ENCODE measurements at regions not wholly inside any gene's neighbourhood (a gene's known extent, or its start where the extent isn't known, plus 50 kb on each side); places are given as distances from the start of the nearest gene placed in this dataset.
A peak's percentile ranks its signal among the peaks of the same experiment; 100 is the strongest.

GRCh38 chrX:131356725-131357124 is 67.6 kb upstream of the IGSF1 start:
- DNase-seq (ENCODE audit: low read depth), result no peak

GRCh38 chrX:131359611-131360010 is 70.5 kb upstream of the IGSF1 start:
- DNase-seq (ENCODE audit: low read depth), result no peak
- TF ChIP-seq POLR2A (IDR thresholded peaks at IDR 0.05; ENCODE audit: extremely low read depth, insufficient read length) (no peak), MYC (IDR thresholded peaks at IDR 0.05; ENCODE audit: low read depth, low read length) (no peak), CTCF (IDR thresholded peaks at IDR 0.05; ENCODE audit: low read depth, low read length) (no peak), MAX (IDR thresholded peaks at IDR 0.05; ENCODE audit: low read depth, low read length) (no peak)
- H3K4me3 ChIP-seq (ENCODE audit: low read depth, low read length), result no peak overlapping the region

More at GRCh38 chrX:131356725-131357124, 67.6 kb upstream of the IGSF1 start:
- TF ChIP-seq CTCF (IDR thresholded peaks at IDR 0.05; ENCODE audit: low read depth, low read length) (no peak), MYC (IDR thresholded peaks at IDR 0.05; ENCODE audit: low read depth, low read length) (no peak), MAX (IDR thresholded peaks at IDR 0.05; ENCODE audit: low read depth, low read length) (no peak), POLR2A (IDR thresholded peaks at IDR 0.05; ENCODE audit: extremely low read depth, insufficient read length) (no peak)
- H3K4me3 ChIP-seq (ENCODE audit: low read depth, low read length), result no peak overlapping the region

- no peak overlapping the region for H3K4me3 ChIP-seq (ENCODE audit: low read depth, low read length)
- DNase-seq (ENCODE audit: low read depth), result no peak
- TF ChIP-seq MYC (IDR thresholded peaks at IDR 0.05; ENCODE audit: low read depth, low read length) (no peak), POLR2A (IDR thresholded peaks at IDR 0.05; ENCODE audit: extremely low read depth, insufficient read length) (no peak), MAX (IDR thresholded peaks at IDR 0.05; ENCODE audit: low read depth, low read length) (no peak), CTCF (IDR thresholded peaks at IDR 0.05; ENCODE audit: low read depth, low read length) (no peak)
Observed at GRCh38 chrX:131365766-131366165, 76.7 kb upstream of the IGSF1 start.

GRCh38 chrX:131366407-131366806 is 77.3 kb upstream of the IGSF1 start:
- H3K4me3 ChIP-seq (ENCODE audit: low read depth, low read length), result no peak overlapping the region
- no peak for TF ChIP-seq MYC (IDR thresholded peaks at IDR 0.05; ENCODE audit: low read depth, low read length)
- TF ChIP-seq MAX (IDR thresholded peaks at IDR 0.05; ENCODE audit: low read depth, low read length), result no peak
- TF ChIP-seq CTCF (IDR thresholded peaks at IDR 0.05; ENCODE audit: low read depth, low read length), result peak; percentile 7
- DNase-seq (ENCODE audit: low read depth), result peak; percentile 7

GRCh38 chrX:131388293-131388692 is 99.2 kb upstream of the IGSF1 start:
- TF ChIP-seq POLR2A (IDR thresholded peaks at IDR 0.05; ENCODE audit: extremely low read depth, insufficient read length) (no peak), MAX (IDR thresholded peaks at IDR 0.05; ENCODE audit: low read depth, low read length) (no peak), CTCF (IDR thresholded peaks at IDR 0.05; ENCODE audit: low read depth, low read length) (no peak), MYC (IDR thresholded peaks at IDR 0.05; ENCODE audit: low read depth, low read length) (no peak)
- DNase-seq (ENCODE audit: low read depth), result no peak

GRCh38 chrX:131392666-131393065 is 103.6 kb upstream of the IGSF1 start:
- H3K4me3 ChIP-seq (ENCODE audit: low read depth, low read length), result no peak overlapping the region
- DNase-seq (ENCODE audit: low read depth), result no peak
- no peak for TF ChIP-seq MAX (IDR thresholded peaks at IDR 0.05; ENCODE audit: low read depth, low read length)
- no peak for TF ChIP-seq CTCF (IDR thresholded peaks at IDR 0.05; ENCODE audit: low read depth, low read length)
- no peak for TF ChIP-seq MYC (IDR thresholded peaks at IDR 0.05; ENCODE audit: low read depth, low read length)
- TF ChIP-seq POLR2A (IDR thresholded peaks at IDR 0.05; ENCODE audit: extremely low read depth, insufficient read length), result no peak

More at GRCh38 chrX:131388293-131388692, 99.2 kb upstream of the IGSF1 start:
- no peak overlapping the region for H3K4me3 ChIP-seq (ENCODE audit: low read depth, low read length)
